HCT116 (cell line): ENCODE measurements at regions not wholly inside any gene's neighbourhood (a gene's known extent, or its start where the extent isn't known, plus 50 kb on each side); places are given as distances from the start of the nearest gene placed in this dataset.

ENCODE experiments used
- ATAC-seq: fragments of 200-7000 bp; cut with Tn5 transposase; 2 replicates; pipeline ENCODE4 v1.9.1; 2020; ENCODE audit warnings: mild to moderate bottlenecking, moderate library complexity
- BruUV-seq: library from RNA; stranded (reverse); fragments of 400-500 nt; replicated peaks from 2 replicates; lab custom pipeline; 2021; lab: Mats Ljungman, UMichigan
- CTCF ChIA-PET: fragments of 300-600 bp; sonication (Branson Sonifier 250); formaldehyde crosslinking; loops from one replicate; lab custom pipeline; 2021; ENCODE audit warnings: antibody characterized with exemption; lab: Charles Lee
- POLR2A ChIA-PET: fragments of 300-600, 350-600 bp; sonication (Branson Sonifier 250); formaldehyde crosslinking; loops from one replicate; lab custom pipeline; 2021; ENCODE audit warnings: antibody characterized with exemption; lab: Charles Lee
- RAD21 ChIA-PET, 2 experiments: fragments of 300-600 bp; sonication (Branson Sonifier 250); formaldehyde crosslinking; loops; one replicate each; lab custom pipeline; 2023; ENCODE audit warnings: low total read pairs in 2 of 2; ENCODE audit not compliant: uncharacterized antibody in 2 of 2, unreplicated experiment in 2 of 2, low non-redundant PET in 1 of 2; lab: Charles Lee
- DNase-seq: peaks from one replicate; pipeline ENCODE4 v3.0.0-alpha.2; 2010; ENCODE audit warnings: low read depth, low spot score
- H2AFZ ChIP-seq: fragments of 200-600 bp; shearing (Covaris generic), sonication (generic); 2 replicates; pipeline ENCODE4 v1.6.1; 2017; ENCODE audit warnings: low read depth, mixed run types, mixed read lengths, antibody characterized with exemption, low read length; ENCODE audit not compliant: poor library complexity, severe bottlenecking
- H3K27ac ChIP-seq: 2 replicates; pipeline ENCODE4 v1.5.1; 2012; ENCODE audit warnings: low read depth, low read length
- H3K27me3 ChIP-seq: fragments of 200-600 bp; sonication (generic); 2 replicates; pipeline ENCODE4 v1.6.1; 2016; ENCODE audit warnings: mixed run types, low read length, mixed read lengths; ENCODE audit not compliant: insufficient read depth
- H3K36me3 ChIP-seq, 2 experiments: fragments of 200-500 bp in 1 of 2; fragments of 200-600 bp in 1 of 2; sonication (Bioruptor generic) in 1 of 2; sonication (generic) in 1 of 2; 2 replicates each; pipeline versions ENCODE4 v1.5.1 to v1.6.1; 2014 to 2016; ENCODE audit warnings: low read length in 2 of 2, inconsistent platforms in 1 of 2, mixed read lengths in 1 of 2, mixed run types in 1 of 2; ENCODE audit not compliant: insufficient read depth in 2 of 2, control insufficient read depth in 1 of 2
- H3K4me1 ChIP-seq, 2 experiments: fragments of 200-600 bp in 1 of 2; sonication (generic) in 1 of 2; 2 replicates each; pipeline versions ENCODE4 v1.5.1 to v1.6.1; 2012 to 2017; ENCODE audit warnings: low read length in 2 of 2, inconsistent platforms in 1 of 2, mild to moderate bottlenecking in 1 of 2, mixed read lengths in 1 of 2, mixed run types in 1 of 2, moderate library complexity in 1 of 2; ENCODE audit not compliant: insufficient read depth in 2 of 2, control insufficient read depth in 1 of 2
- H3K4me2 ChIP-seq: fragments of 200-600 bp; sonication (generic); 2 replicates; pipeline ENCODE4 v1.6.1; 2017; ENCODE audit warnings: mixed run types, low read length, mixed read lengths
- H3K4me3 ChIP-seq, 2 experiments: fragments of 200-600 bp in 1 of 2; sonication (generic) in 1 of 2; replicated peaks in 1 of 2; 2 replicates each; pipeline ENCODE4 v1.5.1; 2011 to 2016; ENCODE audit warnings: low read length in 2 of 2, control low read depth in 1 of 2, low read depth in 1 of 2, mild to moderate bottlenecking in 1 of 2, mixed read lengths in 1 of 2, mixed run types in 1 of 2
- H3K79me2 ChIP-seq: fragments of 200-600 bp; sonication (generic); 2 replicates; pipeline ENCODE4 v1.6.1; 2017; ENCODE audit warnings: mild to moderate bottlenecking, mixed run types, low read length, moderate library complexity, mixed read lengths; ENCODE audit not compliant: insufficient read depth
- H3K9ac ChIP-seq: fragments of 200-600 bp; sonication (generic); 2 replicates; pipeline ENCODE4 v1.6.1; 2016; ENCODE audit warnings: low read length, mixed read lengths
- H3K9me2 ChIP-seq: fragments of 200-600 bp; sonication (generic), shearing (Covaris generic); 2 replicates; pipeline ENCODE4 v1.6.1; 2017; ENCODE audit warnings: mixed run types, mild to moderate bottlenecking, moderate library complexity; ENCODE audit not compliant: insufficient read depth
- H3K9me3 ChIP-seq, 2 experiments: fragments of 200-500 bp in 1 of 2; fragments of 200-600 bp in 1 of 2; sonication (Bioruptor generic) in 1 of 2; sonication (generic) in 1 of 2; 2 replicates each; pipeline ENCODE4 v1.6.1; 2014 to 2017; ENCODE audit warnings: low read length in 2 of 2, mixed read lengths in 2 of 2, inconsistent platforms in 1 of 2, low read depth in 1 of 2, mild to moderate bottlenecking in 1 of 2, mixed run types in 1 of 2, moderate library complexity in 1 of 2; ENCODE audit not compliant: control insufficient read depth in 1 of 2, insufficient read depth in 1 of 2
- H4K20me1 ChIP-seq: fragments of 200-600 bp; sonication (generic), shearing (Covaris generic); 2 replicates; pipeline ENCODE4 v1.6.1; 2017; ENCODE audit warnings: mixed run types, mild to moderate bottlenecking, moderate library complexity; ENCODE audit not compliant: insufficient read depth
- CBX3 ChIP-seq: IDR thresholded peaks from 2 replicates; pipeline ENCODE4 v1.6.1; 2012; ENCODE audit warnings: low read depth
- CEBPB ChIP-seq: IDR thresholded peaks from 2 replicates; pipeline ENCODE4 v1.6.1; 2012; ENCODE audit warnings: low read depth
- EGR1 ChIP-seq: IDR thresholded peaks from 2 replicates; pipeline ENCODE4 v1.6.1; 2012; ENCODE audit warnings: low read depth
- ELF1 ChIP-seq: IDR thresholded peaks from 2 replicates; pipeline ENCODE4 v1.6.1; 2012; ENCODE audit warnings: low read depth, borderline replicate concordance
- EZH2 ChIP-seq: fragments of 200-600 bp; sonication (generic); IDR thresholded peaks from 2 replicates; pipeline ENCODE4 v1.6.1; 2017; ENCODE audit warnings: antibody characterized with exemption, mixed run types
- EZH2phosphoT487 ChIP-seq: fragments of 200-600 bp; IDR thresholded peaks from 2 replicates; pipeline ENCODE4 v1.6.1; 2018; ENCODE audit warnings: antibody characterized with exemption, borderline replicate concordance
- FOSL1 ChIP-seq: IDR thresholded peaks from 2 replicates; pipeline ENCODE4 v1.6.1; 2012; ENCODE audit warnings: low read depth
- JUND ChIP-seq: IDR thresholded peaks from 2 replicates; pipeline ENCODE4 v1.6.1; 2012
- POLR2A ChIP-seq: IDR thresholded peaks from 2 replicates; pipeline ENCODE4 v1.7.0; 2011; ENCODE audit warnings: borderline replicate concordance; ENCODE audit not compliant: insufficient read depth, insufficient read length; ENCODE audit errors: extremely low read depth
- RAD21 ChIP-seq: IDR thresholded peaks from 2 replicates; pipeline ENCODE4 v1.6.1; 2012; ENCODE audit warnings: low read depth, mild to moderate bottlenecking
- SIN3A ChIP-seq: IDR thresholded peaks from 2 replicates; pipeline ENCODE4 v1.6.1; 2012; ENCODE audit warnings: low read depth
- SRF ChIP-seq: IDR thresholded peaks from 2 replicates; pipeline ENCODE4 v1.6.1; 2012; ENCODE audit warnings: low read depth
- TCF7L2 ChIP-seq: IDR thresholded peaks from 2 replicates; pipeline ENCODE4 v1.7.0; 2011; ENCODE audit warnings: borderline replicate concordance, inconsistent platforms; ENCODE audit not compliant: insufficient read depth, insufficient read length; ENCODE audit errors: extremely low read depth
- YY1 ChIP-seq: IDR thresholded peaks from 2 replicates; pipeline ENCODE4 v1.6.1; 2011; ENCODE audit warnings: low read length, low read depth, moderate library complexity, mild to moderate bottlenecking; ENCODE audit not compliant: insufficient replicate concordance; ENCODE audit errors: extremely low read depth
- ZFX ChIP-seq: fragments of 450-650 bp; IDR thresholded peaks from 2 replicates; pipeline ENCODE4 v1.6.1; 2017
- ZNF274 ChIP-seq: fragments of 200-500 bp; sonication (Bioruptor generic); IDR thresholded peaks from 2 replicates; pipeline ENCODE4 v1.6.1; 2014; ENCODE audit warnings: mild to moderate bottlenecking, low read depth, low read length, inconsistent platforms
- intact Hi-C: fragments of 100-400 bp; cut with micrococcal nuclease; formaldehyde crosslinking; loops from 2 replicates; pipeline ENCODE4 v1.10.0; 2022
- TF ChIP-seq, protein P1 (sequence below): IDR thresholded peaks from 2 replicates; pipeline ENCODE4 v1.6.1; 2012

DNA sequence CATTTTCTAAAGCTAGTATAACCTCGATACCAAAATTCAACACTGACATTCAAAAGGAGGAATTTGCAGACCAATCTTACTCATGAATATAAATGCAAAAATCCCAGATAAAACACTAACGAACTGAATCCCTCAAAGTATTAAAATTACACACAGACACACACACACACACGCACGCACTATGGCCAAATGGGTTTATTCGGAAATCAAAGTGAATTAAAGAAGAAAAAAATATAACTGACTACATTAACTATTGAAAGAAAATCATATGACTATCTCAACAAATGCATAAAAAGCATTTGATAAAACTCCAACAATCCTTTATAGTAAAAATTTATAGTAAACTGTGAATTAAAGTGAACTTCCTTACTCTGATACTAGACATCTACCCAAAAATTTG is 97.9 kb upstream of the HNRNPA3 start:
- Histone ChIP-seq H3K9me3 (no peaks in the 10 kb centered on the region), H3K9ac (no peak overlapping the region), H3K4me2 (no peak overlapping the region), H3K36me3 (no peaks in the 10 kb centered on the region), H3K9me2 (no peaks in the 10 kb centered on the region), H2AFZ (no peak overlapping the region), H3K4me3 (no peak overlapping the region), H4K20me1 (no peaks in the 10 kb centered on the region), H3K27ac (no peak overlapping the region), H3K27me3 (no peaks in the 10 kb centered on the region), H3K4me1 (no peaks in the 10 kb centered on the region), H3K79me2 (no peaks in the 10 kb centered on the region)
- ChIA-PET RAD21 (no interaction called here), CTCF (no interaction called here), POLR2A (no interaction called here)
- BruUV-seq, result no TSS peak
- intact Hi-C loops, result no loop called here
- TF ChIP-seq FOSL1, result no peak
- TF ChIP-seq CEBPB, result no peak
- no peak for ATAC-seq
- DNase-seq, result no peak

DNA sequence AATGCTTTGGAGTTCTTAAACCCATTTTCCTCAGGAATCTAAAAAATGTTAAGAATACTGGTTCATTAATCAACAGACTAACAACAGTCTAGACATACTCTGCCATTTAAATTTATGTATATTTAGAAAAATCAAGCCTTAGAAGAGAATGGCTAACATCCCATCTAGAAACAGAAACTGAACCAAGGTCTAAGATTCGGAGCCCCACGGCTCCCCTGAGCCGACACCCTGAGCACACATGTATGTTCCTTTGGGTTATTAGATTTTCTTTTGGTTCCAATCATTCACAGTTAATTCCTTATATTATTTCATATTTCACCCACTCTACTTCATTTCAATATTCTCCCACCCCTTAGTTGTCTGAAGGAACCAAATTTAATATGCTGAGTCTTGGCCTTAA is 94.8 kb upstream of the HNRNPA3 start:
- Histone ChIP-seq H4K20me1 (no peaks in the 10 kb centered on the region), H3K9me3 (no peaks in the 10 kb centered on the region), H3K27me3 (no peaks in the 10 kb centered on the region), H3K4me3 (no peak overlapping the region), H3K9ac (no peak overlapping the region), H3K4me2 (no peak overlapping the region), H3K79me2 (no peaks in the 10 kb centered on the region), H3K4me1 (no peaks in the 10 kb centered on the region), H3K36me3 (no peaks in the 10 kb centered on the region), H2AFZ (no peak overlapping the region), H3K27ac (no peak overlapping the region), H3K9me2 (no peaks in the 10 kb centered on the region)
- no peak for DNase-seq
- BruUV-seq, result no TSS peak
- ChIA-PET POLR2A (no interaction called here), CTCF (no interaction called here), RAD21 (no interaction called here)
- no peak for TF ChIP-seq EZH2phosphoT487
- intact Hi-C loops, result no loop called here
- ATAC-seq, result no peak

DNA sequence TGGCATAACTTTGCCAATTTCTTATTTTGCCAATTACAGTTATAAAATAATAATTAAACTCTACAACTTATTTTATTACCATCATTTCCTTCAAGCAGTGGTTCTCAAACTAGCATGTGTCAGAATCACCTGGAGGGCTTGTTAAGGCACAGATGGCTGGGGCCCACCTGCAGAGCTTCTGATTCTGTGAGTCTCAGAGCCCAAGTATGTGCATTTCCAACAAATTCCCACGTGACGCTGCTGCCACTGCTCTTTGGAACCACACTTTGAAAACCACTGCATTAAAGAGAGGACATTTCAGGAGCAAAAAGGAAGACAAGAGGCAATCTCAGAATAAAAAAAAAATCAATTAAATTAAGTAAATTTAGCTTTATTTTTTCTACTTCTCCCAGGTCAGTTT is 94.0 kb upstream of the HNRNPA3 start:
- Histone ChIP-seq H3K4me3 (no peak overlapping the region), H2AFZ (no peak overlapping the region), H3K36me3 (no peaks in the 10 kb centered on the region), H3K9me2 (no peaks in the 10 kb centered on the region), H3K9ac (no peak overlapping the region), H3K4me1 (no peaks in the 10 kb centered on the region), H3K4me2 (no peak overlapping the region), H3K9me3 (no peaks in the 10 kb centered on the region), H3K27ac (no peak overlapping the region), H4K20me1 (no peaks in the 10 kb centered on the region), H3K27me3 (no peaks in the 10 kb centered on the region), H3K79me2 (no peaks in the 10 kb centered on the region)
- POLR2A ChIA-PET, result no interaction called here
- TF ChIP-seq SRF (no peak), POLR2A (no peak), TCF7L2 (no peak), CBX3 (no peak), ELF1 (no peak), YY1 (no peak), FOSL1 (no peak), RAD21 (no peak), JUND (no peak), EZH2 (no peak), ZNF274 (no peak), ZFX (no peak), SIN3A (no peak), CEBPB (no peak), EGR1 (no peak)
- TF ChIP-seq, protein P1, sequence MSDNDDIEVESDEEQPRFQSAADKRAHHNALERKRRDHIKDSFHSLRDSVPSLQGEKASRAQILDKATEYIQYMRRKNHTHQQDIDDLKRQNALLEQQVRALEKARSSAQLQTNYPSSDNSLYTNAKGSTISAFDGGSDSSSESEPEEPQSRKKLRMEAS, result no peak
- no peak for DNase-seq
- no TSS peak for BruUV-seq
- intact Hi-C loops, result no loop called here
- CTCF ChIA-PET, result no interaction called here
- no peak for ATAC-seq
- RAD21 ChIA-PET, result no interaction called here
